Keratinocyte (primary cell): ENCODE measurements at regions not wholly inside any gene's neighbourhood (a gene's known extent, or its start where the extent isn't known, plus 50 kb on each side); places are given as distances from the start of the nearest gene placed in this dataset.

Experiments
- CTCF ChIP-seq, 3 experiments: IDR thresholded peaks in 1 of 3; conservative IDR thresholded peaks in 1 of 3; optimal IDR thresholded peaks in 1 of 3; 2 replicates in 2 of 3; 3 replicates in 1 of 3; pipeline versions ENCODE3 to v1.5.1; 2011; ENCODE audit warnings: low read length in 3 of 3, mild to moderate bottlenecking in 3 of 3, moderate library complexity in 2 of 3, control low read depth in 1 of 3, inconsistent platforms in 1 of 3; ENCODE audit not compliant: insufficient read depth in 2 of 3; ENCODE audit errors: extremely low read depth in 1 of 3
- EZH2 ChIP-seq: IDR thresholded peaks from one replicate; pipeline ENCODE4 v1.6.1; 2012; ENCODE audit warnings: inconsistent platforms, mild to moderate bottlenecking, low read length, moderate library complexity

GRCh38 chr3:5448246-5448645 is 260.7 kb downstream of the EDEM1 start:
- no peak for TF ChIP-seq CTCF (optimal IDR thresholded peaks at IDR 0.05 in 1 of 3, IDR thresholded peaks at IDR 0.05 in 1 of 3, conservative IDR thresholded peaks at IDR 0.05 in 1 of 3; ENCODE audit: extremely low read depth in 1 of 3, insufficient read depth in 2 of 3, low read length in 3 of 3)
- TF ChIP-seq EZH2 = no peak
